ENCODE measurements at regions not wholly inside any gene's neighbourhood (a gene's known extent, or its start where the extent isn't known, plus 50 kb on each side); places are given as distances from the start of the nearest gene placed in this dataset.

GRCh38 chr2:4357121-4357520, 653.7 kb downstream of the DCDC2C start:
- Histone ChIP-seq H3K9me3 (ENCODE audit: control insufficient read depth, insufficient read depth, low read depth, low read length) (no peaks in the 10 kb centered on the region), H3K27ac (ENCODE audit: extremely low read depth, low read depth, low read length) (no peak overlapping the region), H3K4me3 (ENCODE audit: low read depth, low read length) (no peak overlapping the region), H3K36me3 (ENCODE audit: control insufficient read depth in 2 of 2, insufficient read depth in 1 of 2, low read length in 2 of 2) (no peaks in the 10 kb centered on the region), H3K4me1 (ENCODE audit: control insufficient read depth, insufficient read depth, low read length) (no peaks in the 10 kb centered on the region)
- POLR2A ChIA-PET, result interaction anchor here (0.7 kb wide), 1 partner anchor 1691 kb away, joined by 3 read pairs; no protein-coding TSS in a partner anchor
- CTCF ChIA-PET, result interaction anchor here (0.6 to 0.7 kb wide), 2 partner anchors 371 to 720 kb away, joined by 3 read pairs; no protein-coding TSS in a partner anchor
- no peak for TF ChIP-seq ZBTB11 (tag by site-specific recombination; conservative IDR thresholded peaks at IDR 0.05; ENCODE audit: low read depth)
- no peak for TF ChIP-seq ZNF423 (tag by site-specific recombination; IDR thresholded peaks at IDR 0.05)
- no peak for TF ChIP-seq ZNF549 (tag by site-specific recombination; IDR thresholded peaks at IDR 0.05)
- no peak for TF ChIP-seq BCL11A (tag by site-specific recombination; IDR thresholded peaks at IDR 0.05; ENCODE audit: low read depth)
- no peak for TF ChIP-seq BCL6B (tag by site-specific recombination; IDR thresholded peaks at IDR 0.05)
- no peak for TF ChIP-seq ZNF48 (tag by site-specific recombination; IDR thresholded peaks at IDR 0.05)

- CTCF ChIA-PET, result no interaction called here
- Histone ChIP-seq H3K4me1 (ENCODE audit: control insufficient read depth, insufficient read depth, low read length) (no peaks in the 10 kb centered on the region), H3K27ac (ENCODE audit: extremely low read depth, low read depth, low read length) (no peak overlapping the region), H3K4me3 (ENCODE audit: low read depth, low read length) (no peak overlapping the region), H3K9me3 (ENCODE audit: control insufficient read depth, insufficient read depth, low read depth, low read length) (no peaks in the 10 kb centered on the region), H3K36me3 (ENCODE audit: control insufficient read depth in 2 of 2, insufficient read depth in 1 of 2, low read length in 2 of 2) (no peaks in the 10 kb centered on the region)
- POLR2A ChIA-PET, result no interaction called here
- TF ChIP-seq ZNF776 (tag by site-specific recombination; IDR thresholded peaks at IDR 0.05; ENCODE audit: borderline replicate concordance) (no peak), ZSCAN16 (tag by site-specific recombination; IDR thresholded peaks at IDR 0.05) (no peak), ZNF707 (tag by site-specific recombination; IDR thresholded peaks at IDR 0.05) (no peak), ZNF792 (tag by site-specific recombination; IDR thresholded peaks at IDR 0.05) (no peak), ZNF664 (tag by site-specific recombination; IDR thresholded peaks at IDR 0.05) (no peak), WT1 (tag by site-specific recombination; IDR thresholded peaks at IDR 0.05) (no peak), ZNF223 (tag by site-specific recombination; IDR thresholded peaks at IDR 0.05) (no peak), ZNF350 (tag by site-specific recombination; IDR thresholded peaks at IDR 0.05) (no peak), ZNF560 (tag by site-specific recombination; IDR thresholded peaks at IDR 0.05; ENCODE audit: borderline replicate concordance) (no peak), ZBTB6 (tag by site-specific recombination; IDR thresholded peaks at IDR 0.05) (no peak), ZNF791 (tag by site-specific recombination; IDR thresholded peaks at IDR 0.05) (no peak), ZBTB7A (tag by site-specific recombination; IDR thresholded peaks at IDR 0.05; ENCODE audit: low read depth) (no peak), ZNF398 (tag by site-specific recombination; IDR thresholded peaks at IDR 0.05) (no peak), SCRT1 (tag by site-specific recombination; IDR thresholded peaks at IDR 0.05; ENCODE audit: borderline replicate concordance) (no peak), ZNF639 (tag by site-specific recombination; IDR thresholded peaks at IDR 0.05) (no peak), ZNF747 (tag by site-specific recombination; IDR thresholded peaks at IDR 0.05) (no peak), EGR2 (tag by site-specific recombination; IDR thresholded peaks at IDR 0.05; ENCODE audit: low read depth) (no peak), ZNF449 (tag by site-specific recombination; IDR thresholded peaks at IDR 0.05) (no peak)
These were observed 655.5 kb downstream of the DCDC2C start for GRCh38 chr2:4358837-4359236.
